ENCODE measurements at regions not wholly inside any gene's neighbourhood (a gene's known extent, or its start where the extent isn't known, plus 50 kb on each side); places are given as distances from the start of the nearest gene placed in this dataset.

DNA sequence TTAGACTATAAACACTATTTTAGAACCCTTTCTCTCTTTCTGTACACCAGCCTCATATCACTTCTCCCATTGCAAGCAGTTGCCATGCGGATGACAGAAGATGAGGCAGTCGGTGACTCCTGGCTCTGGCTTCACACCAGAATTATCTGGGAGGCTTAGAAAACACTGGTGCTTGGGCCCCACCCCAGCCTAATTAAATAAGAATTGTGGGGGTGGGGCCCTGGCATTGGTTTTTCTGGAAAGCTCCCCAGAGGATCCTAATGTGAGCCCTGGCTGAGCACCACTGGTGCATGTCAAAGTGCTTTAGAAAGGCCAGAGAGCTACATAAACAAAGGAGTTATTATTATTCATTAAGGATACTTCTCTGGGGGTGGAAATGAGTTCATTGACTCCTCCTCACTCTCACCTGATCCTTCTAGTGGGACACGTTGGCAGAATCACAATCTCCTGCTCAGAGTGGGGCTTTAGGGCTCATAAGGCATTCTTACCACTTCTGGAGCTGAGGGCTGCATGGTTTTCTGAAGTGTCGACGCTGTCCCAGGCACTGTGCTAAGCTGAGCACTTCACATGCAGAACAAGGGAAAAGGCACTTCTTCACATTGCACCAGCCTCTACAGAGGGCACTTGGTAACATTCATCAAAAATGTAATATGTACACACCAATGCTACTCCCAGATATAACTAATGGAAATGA, 188.5 kb upstream of the TLE3 start:
- no peaks in the 10 kb centered on the region for H3K9me3 Mint-ChIP-seq
- no peak overlapping the region for H3K4me3 Mint-ChIP-seq
- TF ChIP-seq, protein P1, sequence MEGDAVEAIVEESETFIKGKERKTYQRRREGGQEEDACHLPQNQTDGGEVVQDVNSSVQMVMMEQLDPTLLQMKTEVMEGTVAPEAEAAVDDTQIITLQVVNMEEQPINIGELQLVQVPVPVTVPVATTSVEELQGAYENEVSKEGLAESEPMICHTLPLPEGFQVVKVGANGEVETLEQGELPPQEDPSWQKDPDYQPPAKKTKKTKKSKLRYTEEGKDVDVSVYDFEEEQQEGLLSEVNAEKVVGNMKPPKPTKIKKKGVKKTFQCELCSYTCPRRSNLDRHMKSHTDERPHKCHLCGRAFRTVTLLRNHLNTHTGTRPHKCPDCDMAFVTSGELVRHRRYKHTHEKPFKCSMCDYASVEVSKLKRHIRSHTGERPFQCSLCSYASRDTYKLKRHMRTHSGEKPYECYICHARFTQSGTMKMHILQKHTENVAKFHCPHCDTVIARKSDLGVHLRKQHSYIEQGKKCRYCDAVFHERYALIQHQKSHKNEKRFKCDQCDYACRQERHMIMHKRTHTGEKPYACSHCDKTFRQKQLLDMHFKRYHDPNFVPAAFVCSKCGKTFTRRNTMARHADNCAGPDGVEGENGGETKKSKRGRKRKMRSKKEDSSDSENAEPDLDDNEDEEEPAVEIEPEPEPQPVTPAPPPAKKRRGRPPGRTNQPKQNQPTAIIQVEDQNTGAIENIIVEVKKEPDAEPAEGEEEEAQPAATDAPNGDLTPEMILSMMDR (IDR thresholded peaks at IDR 0.05) = no peak
- no peak for DNase-seq
- H3K4me1 Mint-ChIP-seq (ENCODE audit: low read depth) = peaks cover 30% of the 10 kb centered on the region
- no peaks in the 10 kb centered on the region for H3K36me3 Mint-ChIP-seq (ENCODE audit: low read depth)
- no peak overlapping the region for H3K27ac Mint-ChIP-seq
- peaks cover 10% of the 10 kb centered on the region for H3K27me3 Mint-ChIP-seq (ENCODE audit: insufficient read depth)

DNA sequence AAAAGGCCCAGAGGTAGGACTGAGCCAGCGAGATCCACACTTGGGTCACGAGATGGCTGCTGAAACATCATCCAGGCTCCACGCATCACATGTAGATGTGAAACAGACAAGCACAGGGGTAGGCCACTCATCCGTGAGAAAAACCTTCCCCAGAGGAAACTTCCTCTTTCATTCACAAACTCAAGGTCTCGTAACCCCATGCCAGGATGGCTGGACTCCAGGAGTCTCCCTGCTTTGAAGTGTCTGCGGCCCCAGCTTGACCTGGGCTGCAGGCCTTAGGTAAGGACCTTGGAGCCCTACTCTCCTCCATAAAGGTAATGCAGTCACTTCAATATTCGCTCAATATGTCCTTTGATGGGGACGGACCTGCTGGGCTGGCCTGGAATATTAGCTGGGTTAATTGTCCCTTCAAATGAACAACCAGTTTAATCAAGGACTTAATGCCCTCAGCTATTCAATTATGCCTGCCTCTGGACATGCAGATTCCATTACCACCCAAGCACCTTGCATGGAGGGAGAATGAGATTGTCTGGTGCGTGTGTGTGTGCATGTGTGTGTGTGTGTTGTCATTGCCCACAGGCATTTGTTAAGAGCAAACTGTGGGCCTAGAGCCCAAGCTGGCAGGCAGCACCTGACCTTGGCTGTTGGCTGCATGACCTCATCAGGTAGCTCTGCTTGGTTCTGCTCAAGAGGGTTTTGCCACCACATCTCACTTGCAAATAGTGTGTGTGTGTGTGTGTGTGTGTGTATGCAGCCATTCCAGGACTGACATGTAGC, 186.9 kb upstream of the TLE3 start:
- no peak for DNase-seq
- Mint-ChIP-seq H3K4me1 (ENCODE audit: low read depth) (peaks cover 27% of the 10 kb centered on the region), H3K4me3 (no peak overlapping the region)

DNA sequence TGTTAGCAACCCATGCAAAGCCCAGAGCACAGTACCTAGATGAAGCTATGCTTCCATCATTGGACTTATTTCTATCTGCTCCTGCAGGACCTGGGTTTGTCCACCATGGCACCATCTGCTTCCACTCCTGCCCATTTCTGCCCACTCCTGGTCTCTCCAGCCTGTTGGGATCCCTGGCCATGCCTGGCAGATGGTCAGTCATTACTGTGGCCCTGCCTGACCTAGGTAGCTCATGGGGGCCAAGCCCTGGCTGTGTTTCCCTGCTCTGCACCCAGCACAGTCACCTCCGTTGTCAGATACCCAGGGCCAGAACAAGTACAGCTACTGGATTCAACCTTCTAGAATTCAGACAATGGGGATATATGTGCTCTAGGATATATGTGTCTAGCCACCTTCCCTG, 185.8 kb upstream of the TLE3 start:
- H3K27ac Mint-ChIP-seq = no peak overlapping the region
- no peaks in the 10 kb centered on the region for H3K9me3 Mint-ChIP-seq
- H3K4me3 Mint-ChIP-seq = no peak overlapping the region
- H3K36me3 Mint-ChIP-seq (ENCODE audit: low read depth) = no peaks in the 10 kb centered on the region
- peaks cover 18% of the 10 kb centered on the region for H3K4me1 Mint-ChIP-seq (ENCODE audit: low read depth)
- TF ChIP-seq, protein P1 (IDR thresholded peaks at IDR 0.05) = no peak
- DNase-seq = no peak
- peaks cover 4% of the 10 kb centered on the region for H3K27me3 Mint-ChIP-seq (ENCODE audit: insufficient read depth)

More for the DNA sequence above, 186.9 kb upstream of the TLE3 start:
- TF ChIP-seq, protein P1 (IDR thresholded peaks at IDR 0.05) = no peak
- Mint-ChIP-seq H3K27me3 (ENCODE audit: insufficient read depth) (peaks cover 7% of the 10 kb centered on the region; the same call in 1 of the 2 replicates), H3K9me3 (no peaks in the 10 kb centered on the region), H3K27ac (no peak overlapping the region), H3K36me3 (ENCODE audit: low read depth) (no peaks in the 10 kb centered on the region)

DNA sequence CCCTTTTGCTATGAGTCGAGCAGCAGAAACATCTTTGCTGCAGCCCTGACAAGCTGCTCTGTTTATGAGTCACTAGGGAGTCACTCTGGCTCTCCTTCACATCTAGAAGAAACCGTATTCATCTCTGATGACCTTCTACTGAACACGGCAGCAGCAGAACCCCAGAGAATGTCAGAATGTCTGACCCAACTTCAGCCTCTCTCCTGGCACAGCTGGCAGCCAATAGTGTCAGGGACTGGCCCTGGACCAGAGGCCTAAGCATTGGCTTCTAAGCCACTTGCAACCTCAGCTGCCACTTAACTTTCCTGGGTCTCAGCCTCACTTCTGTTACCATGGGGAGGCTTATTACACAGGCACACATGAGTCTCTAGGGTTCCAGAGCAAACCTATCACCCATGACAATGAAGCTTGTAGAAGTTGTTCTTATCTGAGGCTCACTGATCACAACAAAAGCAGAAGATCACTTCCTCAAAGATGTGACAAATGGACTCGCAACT, 184.1 kb upstream of the TLE3 start:
- Mint-ChIP-seq H3K36me3 (ENCODE audit: low read depth) (no peaks in the 10 kb centered on the region), H3K27me3 (ENCODE audit: insufficient read depth) (peaks cover 12% of the 10 kb centered on the region), H3K4me3 (no peak overlapping the region), H3K27ac (peak overlapping the region; percentile 25; the same call in 1 of the 2 replicates), H3K4me1 (ENCODE audit: low read depth) (peaks cover 18% of the 10 kb centered on the region), H3K9me3 (no peaks in the 10 kb centered on the region)
- peak; percentile 65 for DNase-seq
- TF ChIP-seq, protein P1 (IDR thresholded peaks at IDR 0.05) = no peak

DNA sequence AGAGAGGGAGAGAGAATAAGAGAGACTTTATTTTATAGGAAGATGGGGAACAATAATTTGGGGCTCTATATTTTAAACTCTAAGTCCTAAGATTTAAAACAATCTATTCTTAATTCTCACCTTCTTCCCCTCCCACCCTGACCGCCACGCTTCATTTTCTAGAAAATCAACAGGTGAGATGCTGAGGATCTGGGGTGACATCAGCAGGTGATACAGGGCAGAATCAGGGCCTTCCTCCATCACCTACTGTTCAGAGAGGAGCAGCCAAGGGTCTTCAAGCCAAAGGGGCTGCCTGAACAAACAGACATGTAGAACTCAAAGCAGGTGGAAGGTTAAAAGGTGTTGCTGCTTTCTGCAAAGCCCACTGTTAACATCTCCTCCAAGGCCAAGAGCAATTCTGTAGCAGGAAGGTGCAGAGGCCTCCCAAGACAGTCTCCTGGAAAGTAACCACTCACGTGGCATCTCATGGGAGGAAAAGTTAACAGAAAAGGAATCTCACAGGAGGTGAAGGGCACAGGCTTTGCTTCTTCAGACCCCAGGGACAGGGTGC, 183.6 kb upstream of the TLE3 start:
- Mint-ChIP-seq H3K9me3 (no peaks in the 10 kb centered on the region), H3K27ac (no peak overlapping the region), H3K4me3 (no peak overlapping the region), H3K27me3 (ENCODE audit: insufficient read depth) (peaks cover 10% of the 10 kb centered on the region), H3K36me3 (ENCODE audit: low read depth) (no peaks in the 10 kb centered on the region), H3K4me1 (ENCODE audit: low read depth) (peaks cover 18% of the 10 kb centered on the region)
- no peak for DNase-seq
- TF ChIP-seq, protein P1 (IDR thresholded peaks at IDR 0.05) = no peak
